GM19438 (cell line): ENCODE measurements at regions not wholly inside any gene's neighbourhood (a gene's known extent, or its start where the extent isn't known, plus 50 kb on each side); places are given as distances from the start of the nearest gene placed in this dataset.

Source experiments
- ATAC-seq: cut with Tn5 transposase; IDR thresholded peaks from one replicate; pipeline ENCODE4 v1.9.1; 2021; ENCODE audit warnings: low read depth; ENCODE audit not compliant: unreplicated experiment

- ATAC-seq, result no peak
Measured at GRCh38 chr18:2417861-2418610, 153.3 kb downstream of the METTL4 start.

- no peak for ATAC-seq
Measured at GRCh38 chr18:2420367-2420766, 150.9 kb downstream of the METTL4 start.

GRCh38 chr18:2423761-2424160 is 147.5 kb downstream of the METTL4 start:
- no peak for ATAC-seq

- ATAC-seq, result no peak
Measured at GRCh38 chr18:2424420-2424819, 146.9 kb downstream of the METTL4 start.

DNA sequence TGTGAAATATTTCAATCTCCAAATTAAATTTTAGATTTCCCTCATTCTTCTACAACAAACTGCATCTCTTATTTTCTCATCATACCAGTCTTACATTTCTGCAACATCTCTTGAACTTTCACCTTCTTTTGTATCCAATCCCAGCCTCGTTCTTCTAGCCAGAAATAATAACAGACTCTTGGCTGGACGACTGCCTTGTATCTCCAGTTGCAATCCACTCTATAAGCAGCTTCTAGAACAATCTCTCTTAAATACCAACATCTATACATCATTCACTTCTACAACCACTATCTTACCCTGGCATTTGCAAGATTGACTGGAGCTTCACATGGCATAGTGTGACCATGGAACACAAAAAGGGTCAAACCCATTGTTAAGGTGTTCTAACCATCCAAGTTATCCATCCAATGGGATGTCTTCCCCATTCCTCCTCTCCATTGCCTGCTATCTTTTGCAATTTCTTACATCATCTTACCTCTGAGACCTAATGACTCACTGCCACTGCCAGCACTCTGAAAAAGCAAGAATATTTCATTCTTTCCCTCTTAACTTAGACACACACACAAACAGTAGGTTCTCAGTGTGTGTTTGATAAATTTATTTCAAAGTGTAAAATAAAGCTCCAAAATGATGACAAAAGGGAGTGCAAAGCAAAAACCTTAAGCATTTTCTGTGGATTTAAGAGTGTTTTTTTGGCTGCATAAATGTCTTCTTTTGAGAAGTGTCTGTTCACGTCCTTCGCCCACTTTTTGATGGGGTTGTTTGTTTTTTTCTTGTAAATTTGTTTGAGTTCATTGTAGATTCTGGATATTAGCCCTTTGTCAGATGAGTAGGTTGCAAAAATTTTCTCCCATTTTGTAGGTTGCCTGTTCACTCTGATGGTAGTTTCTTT is 145.6 kb downstream of the METTL4 start:
- ATAC-seq, result no peak

DNA sequence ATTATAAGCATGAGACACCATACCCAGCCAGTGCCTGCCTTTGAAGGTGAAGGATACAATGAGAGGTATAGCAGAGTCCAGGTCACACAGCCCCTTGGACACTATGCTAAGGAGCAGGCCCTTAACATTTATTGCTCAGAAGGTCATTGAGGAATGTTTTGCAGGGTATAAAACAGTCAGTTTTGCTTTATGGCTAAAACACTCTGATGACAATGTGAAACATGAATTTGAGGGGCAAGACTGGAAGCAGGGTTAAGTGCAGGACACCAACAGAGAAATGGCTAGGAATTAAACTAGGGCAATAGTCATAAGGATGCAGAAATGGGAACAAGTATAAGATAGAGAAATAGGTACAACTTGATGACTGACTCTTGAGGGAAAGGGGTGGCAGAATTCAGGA is 141.1 kb downstream of the METTL4 start:
- no peak for ATAC-seq

DNA sequence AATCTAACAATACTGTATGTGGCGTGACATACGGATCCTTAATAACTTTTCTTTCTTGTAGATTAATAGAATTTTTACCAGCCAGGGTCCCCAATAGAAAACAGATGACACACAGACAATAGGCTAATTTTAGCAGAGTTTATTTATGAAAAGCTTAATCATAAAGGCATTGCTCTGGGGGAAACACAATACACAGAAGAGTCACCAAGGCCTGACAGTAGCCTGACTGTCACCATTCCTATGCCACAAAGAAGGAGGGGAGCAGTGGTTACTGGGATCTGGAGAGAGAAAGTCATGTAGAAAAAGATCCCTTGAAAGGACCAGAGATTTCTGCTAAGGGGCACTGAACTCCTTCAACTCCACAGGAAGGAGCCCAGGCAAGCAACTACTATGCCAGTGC is 139.5 kb downstream of the METTL4 start:
- no peak for ATAC-seq

DNA sequence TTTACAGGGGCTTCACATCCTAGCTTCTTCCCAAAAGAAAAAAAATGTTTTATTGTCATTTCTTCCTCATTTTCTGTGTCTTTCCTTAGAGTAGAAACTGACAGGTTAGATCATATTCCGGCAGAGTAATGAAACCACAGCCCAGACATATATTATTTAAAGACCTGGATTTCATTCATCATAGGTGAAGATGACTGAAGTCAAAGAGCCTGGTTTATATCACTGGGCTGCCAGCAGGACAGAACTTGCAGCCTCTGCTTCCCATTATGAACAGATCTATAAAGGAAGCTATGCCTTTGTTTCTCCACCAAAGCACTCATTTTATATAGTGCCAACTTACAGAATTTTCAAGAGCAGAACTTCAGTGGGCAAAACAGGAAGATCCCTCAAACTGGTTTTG is 137.9 kb downstream of the METTL4 start:
- no peak for ATAC-seq

GRCh38 chr18:2441544-2441943 is 129.8 kb downstream of the METTL4 start:
- no peak for ATAC-seq

DNA sequence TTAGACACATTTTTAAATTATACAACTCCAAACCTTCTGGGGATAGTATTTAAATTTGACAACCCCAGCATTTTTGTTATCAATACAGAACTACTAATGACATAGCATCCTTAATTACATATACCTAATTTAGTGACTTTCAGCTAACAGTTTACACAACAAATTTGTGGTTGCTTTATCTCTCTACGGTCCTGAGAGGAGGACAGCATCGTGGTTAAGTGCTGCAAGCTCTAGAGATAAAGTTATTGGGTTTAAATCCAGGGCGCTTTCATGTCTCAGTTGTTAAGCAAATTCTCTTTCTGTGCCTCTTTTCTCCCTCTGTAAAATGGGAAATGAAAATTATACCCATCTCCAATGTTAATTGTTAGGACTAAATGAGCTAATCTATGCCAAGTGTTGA is 129.3 kb downstream of the METTL4 start:
- ATAC-seq, result no peak

- no peak for ATAC-seq
Measured at GRCh38 chr18:2442726-2443275, 128.5 kb downstream of the METTL4 start.

- ATAC-seq, result no peak
Measured at GRCh38 chr18:2444201-2444875, 127.0 kb downstream of the METTL4 start.

DNA sequence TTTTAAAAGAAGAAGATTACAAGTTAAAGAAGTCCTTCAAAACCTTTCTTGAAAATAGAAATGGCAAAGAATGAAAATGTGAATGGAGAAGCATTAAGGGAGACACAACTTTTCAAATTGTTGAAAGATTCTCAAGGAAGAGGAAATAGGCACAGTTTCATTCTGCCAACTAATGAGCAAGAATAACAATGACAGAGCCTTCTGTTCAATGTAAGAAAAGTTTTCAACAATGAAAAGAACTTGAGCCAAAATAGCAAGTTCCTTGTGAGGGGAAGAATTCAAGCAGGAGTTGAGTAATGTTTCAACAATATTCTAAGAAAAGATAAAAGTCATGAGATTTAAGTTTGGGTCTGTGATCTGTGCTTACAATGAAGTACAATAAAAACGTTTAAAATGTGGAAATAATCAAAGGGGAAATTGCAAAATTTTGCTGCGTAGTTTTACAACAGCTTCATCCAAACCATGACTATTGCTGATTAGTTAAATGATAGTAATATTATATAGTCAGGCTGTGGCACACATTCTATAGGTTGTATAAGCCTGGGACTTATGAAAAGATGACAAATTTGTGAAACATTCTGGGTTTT is 122.6 kb downstream of the METTL4 start:
- ATAC-seq, result no peak

DNA sequence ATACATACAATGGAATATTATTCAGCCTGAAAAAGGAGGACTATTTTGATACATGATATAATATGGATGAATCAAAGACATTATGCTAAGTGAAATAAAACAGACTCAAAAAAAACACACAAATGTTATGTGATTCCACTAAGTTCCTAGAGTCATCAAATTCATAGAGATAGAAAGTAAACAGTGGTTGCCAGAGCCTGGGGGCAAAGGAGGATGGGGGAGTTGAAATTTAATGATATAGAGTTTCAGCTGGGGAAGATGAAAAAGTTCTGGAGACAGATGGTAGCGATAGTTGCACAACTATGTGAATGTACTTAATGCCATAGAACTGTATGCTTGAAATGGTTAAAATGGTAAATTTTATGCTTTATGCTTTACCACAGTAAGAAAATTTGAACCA is 119.7 kb downstream of the METTL4 start:
- no peak for ATAC-seq

- no peak for ATAC-seq
Measured at GRCh38 chr18:2459886-2460285, 111.4 kb downstream of the METTL4 start.

DNA sequence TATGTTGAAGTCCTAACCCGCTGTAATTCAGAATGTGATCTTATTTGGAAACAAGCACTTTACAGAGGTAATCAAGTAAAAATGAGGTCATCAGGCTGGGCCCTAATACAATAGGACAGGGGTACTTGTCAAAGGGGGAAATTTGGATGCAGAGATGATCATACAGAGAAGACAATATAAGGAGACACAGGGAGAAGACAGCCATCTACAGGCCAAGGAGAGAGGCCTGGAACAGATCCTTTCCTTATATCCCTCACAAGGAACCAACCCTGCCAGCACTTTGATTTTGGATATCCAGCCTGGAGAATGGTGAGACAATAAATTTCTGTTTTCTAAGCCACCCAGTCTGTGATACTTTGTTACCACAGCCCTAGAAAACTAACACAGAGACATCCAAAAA is 104.3 kb downstream of the METTL4 start:
- no peak for ATAC-seq

DNA sequence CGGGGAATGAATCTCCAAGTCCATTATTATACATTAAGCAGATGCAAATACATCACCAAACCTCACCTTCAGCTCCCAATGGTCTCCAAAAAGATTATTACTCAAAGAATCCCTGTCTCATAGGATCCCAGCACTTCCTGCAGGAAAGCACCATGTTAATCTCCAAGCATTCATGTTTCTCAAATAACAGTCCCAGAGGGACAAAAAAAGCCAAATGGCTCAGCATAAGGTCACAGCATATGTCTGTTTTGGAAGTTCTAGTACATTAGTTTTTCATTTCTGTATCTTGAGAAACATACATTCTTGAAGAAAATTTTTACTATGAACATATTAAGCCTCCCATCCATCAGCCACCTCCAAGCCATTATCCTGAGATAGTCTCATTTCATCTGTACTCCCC is 103.3 kb downstream of the METTL4 start:
- no peak for ATAC-seq

DNA sequence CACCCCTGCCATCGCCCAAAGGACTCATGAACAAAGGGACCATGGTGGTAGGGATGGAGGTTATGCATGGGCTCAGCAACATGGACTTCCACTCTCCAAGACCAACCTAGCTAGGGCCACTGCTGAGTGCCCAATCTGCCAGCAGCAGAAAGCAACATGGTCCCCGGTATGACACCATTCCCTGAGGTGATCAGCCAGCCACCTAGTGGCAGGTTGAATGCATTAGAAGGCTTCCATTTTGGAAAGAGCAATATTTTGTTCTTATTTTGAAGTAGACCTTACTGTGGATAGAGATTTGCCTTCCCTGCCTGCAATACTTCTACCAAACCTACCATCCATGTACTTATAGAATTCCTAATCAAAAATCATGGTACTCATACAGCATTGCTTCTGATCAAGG is 99.8 kb downstream of the METTL4 start:
- no peak for ATAC-seq

- no peak for ATAC-seq
Measured at GRCh38 chr18:2478662-2479061, 92.6 kb downstream of the METTL4 start.

DNA sequence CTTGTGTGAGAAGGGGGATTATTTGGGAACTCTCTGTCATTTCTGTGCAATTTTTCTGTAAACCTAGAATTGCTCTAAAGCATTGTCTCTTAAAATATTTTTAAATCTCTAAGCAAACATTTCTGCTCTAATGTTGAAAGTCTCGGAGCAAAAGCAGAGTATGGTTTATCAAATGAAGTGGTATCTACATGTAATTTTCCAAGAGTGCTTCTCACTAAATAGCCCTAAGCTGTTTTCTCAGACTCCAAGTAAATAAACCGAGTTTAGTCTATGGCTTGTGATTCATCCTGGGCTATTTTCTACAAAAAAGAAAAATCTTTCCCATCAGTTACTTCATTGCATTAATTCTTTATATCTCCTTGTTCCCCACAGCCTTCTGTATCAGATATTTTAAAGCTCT is 90.8 kb downstream of the METTL4 start:
- no peak for ATAC-seq
